Epithelial cell of prostate (primary cell): ENCODE measurements at regions not wholly inside any gene's neighbourhood (a gene's known extent, or its start where the extent isn't known, plus 50 kb on each side); places are given as distances from the start of the nearest gene placed in this dataset.
A peak's percentile ranks its signal among the peaks of the same experiment; 100 is the strongest.

Experiments used
- DNase-seq: peaks from one replicate; pipeline ENCODE4 v3.0.0-alpha.2; 2011; ENCODE audit warnings: low read depth, low spot score
- H3K27ac ChIP-seq: fragments of 450-650 bp; 2 replicates; pipeline ENCODE4 v1.5.1; 2017; ENCODE audit warnings: mild to moderate bottlenecking

DNA sequence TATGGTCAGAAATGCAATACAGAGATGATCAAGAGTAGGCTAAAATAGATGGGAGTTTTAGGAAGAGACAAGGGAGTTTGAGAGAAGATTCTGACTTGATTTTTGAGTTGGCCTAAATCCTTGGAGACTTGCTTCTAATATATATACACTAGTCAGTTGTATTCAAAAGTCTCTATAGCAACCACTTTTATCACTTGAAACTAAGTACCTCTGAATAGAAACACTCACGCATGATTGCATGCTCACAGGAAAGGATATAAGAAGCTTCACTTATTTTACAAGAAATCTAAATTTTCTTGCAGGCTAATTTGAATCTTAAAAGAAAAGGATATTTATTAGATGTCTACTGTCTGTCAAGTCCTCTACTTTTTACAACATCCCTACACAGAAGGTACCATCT lies 316.8 kb downstream of the SNAPC1 start:
- no peak for DNase-seq
- H3K27ac ChIP-seq: no peak overlapping the region

DNA sequence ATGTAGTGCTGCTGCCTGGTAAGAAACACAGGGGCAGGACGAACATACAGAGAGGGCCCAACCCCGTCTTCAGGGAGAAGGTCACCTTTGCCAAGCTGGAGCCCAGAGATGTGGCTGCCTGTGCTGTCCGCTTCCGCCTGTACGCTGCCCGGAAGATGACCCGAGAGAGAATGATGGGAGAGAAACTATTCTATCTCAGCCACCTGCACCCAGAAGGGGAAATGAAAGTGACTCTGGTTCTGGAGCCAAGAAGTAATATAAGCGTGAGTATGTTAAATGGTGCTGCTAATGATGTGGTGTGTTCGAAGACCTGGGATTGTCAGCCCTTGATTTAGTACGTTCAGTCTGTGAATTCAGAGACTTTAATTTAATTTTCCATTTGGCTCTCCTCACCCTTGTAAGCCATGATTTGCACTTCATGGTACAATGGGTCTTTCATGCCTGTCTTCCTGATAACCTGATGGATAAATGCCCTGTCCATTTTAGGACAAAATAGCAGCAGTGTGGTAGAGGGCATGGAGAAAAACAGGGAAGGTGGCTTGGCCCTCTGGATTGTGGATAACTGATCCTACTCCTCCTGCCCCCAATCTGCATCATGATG lies 318.9 kb downstream of the SNAPC1 start:
- H3K27ac ChIP-seq: no peak overlapping the region
- no peak for DNase-seq

DNA sequence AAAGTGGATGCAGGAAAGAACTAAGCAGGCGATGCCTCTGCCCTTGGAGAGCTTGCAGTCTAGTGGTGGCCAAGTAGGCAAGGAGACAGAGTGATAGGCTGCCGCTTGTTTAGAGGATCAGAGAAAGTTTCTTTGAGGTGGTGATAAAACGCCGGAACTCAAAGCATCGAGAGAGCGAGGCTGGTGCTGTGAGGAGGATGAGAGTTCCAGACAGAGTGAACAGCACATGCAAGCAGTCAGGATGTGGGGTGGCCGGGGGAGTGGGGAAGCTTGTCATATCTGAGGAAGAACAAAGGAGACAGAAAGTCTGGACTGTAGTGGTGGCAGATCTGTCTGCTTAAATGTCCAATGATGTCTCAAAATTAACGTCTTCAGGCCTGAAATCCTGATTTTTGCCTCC lies 319.7 kb downstream of the SNAPC1 start:
- DNase-seq: no peak
- no peak overlapping the region for H3K27ac ChIP-seq

DNA sequence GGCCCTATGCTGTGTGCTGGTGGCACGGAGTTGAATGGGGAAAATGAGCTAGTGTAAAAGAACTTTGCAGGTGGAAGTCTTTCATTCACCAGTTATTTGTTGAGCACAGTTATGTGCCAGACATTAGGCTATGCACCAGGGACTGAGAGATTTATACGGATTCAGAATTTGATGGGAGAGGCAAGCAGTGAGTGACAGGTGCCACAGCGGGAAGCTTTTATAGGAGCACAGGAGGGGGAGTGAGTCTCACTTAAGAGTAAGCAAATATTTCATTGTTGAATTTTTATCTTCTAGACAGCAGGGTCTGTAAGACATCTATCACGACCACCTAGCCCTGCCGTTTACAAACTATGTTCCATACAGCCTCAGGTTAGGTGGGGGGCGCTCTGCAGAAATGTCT lies 320.6 kb downstream of the SNAPC1 start:
- H3K27ac ChIP-seq: no peak overlapping the region
- no peak for DNase-seq

DNA sequence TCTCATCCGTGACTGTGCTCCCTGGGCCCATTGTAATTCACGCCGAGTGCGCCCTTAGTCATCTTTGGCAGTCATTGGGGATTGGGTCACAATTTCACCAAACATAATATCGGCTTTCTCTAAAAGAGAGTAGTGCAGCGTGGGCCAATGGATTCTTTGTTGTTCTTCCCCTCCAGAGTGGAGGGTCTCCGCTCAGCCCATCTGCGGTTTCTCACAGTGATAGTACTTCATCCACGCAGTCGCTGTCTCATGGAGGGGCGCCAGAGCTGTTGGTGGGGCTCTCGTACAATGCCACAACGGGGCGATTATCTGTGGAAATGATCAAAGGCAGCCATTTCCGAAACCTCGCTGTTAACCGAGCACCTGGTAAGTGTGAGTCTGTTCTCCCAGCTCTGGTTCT lies 321.8 kb downstream of the SNAPC1 start:
- DNase-seq: no peak
- no peak overlapping the region for H3K27ac ChIP-seq

DNA sequence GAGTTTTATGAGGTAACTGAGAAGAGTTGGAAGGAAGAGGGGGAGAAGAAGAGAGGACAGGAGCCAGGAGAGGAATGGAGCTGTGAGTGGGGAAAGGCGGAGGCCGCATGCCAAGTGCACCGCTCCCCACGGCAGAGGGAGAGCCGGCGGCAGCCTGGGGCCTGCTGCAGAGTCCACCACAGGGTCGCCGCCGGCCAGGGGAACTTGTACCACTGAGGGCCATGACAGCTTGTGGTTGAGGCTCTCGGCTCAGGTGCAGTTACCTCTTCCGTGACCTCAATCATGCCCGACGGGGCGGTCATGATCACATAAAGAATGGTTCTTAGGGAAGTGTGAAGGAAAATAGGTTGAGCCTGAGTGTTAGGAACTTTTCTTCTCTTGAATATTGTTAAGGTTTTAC lies 325.0 kb downstream of the SNAPC1 start:
- no peak overlapping the region for H3K27ac ChIP-seq
- no peak for DNase-seq

DNA sequence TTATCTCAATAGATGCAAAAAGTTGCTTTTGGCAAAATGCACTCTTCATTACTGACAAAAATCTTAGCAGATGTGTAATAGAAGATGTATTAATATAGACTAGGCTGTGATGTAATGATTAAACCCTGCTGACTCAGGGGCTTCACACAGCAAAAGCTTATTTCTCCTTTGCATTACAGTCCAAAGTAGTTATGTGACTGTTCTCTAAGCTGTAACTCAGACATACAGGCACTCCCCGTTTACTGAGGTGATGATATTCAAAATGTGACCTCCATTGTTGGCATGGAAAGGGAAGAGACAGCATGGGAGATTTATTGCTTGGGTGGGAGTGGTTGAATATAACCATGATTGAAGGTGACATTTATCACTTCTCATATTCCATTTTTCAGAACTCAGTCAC lies 331.5 kb downstream of the SNAPC1 start:
- H3K27ac ChIP-seq: no peak overlapping the region
- DNase-seq: no peak

GRCh38 chr14:62097072-62097471 lies 334.9 kb downstream of the SNAPC1 start:
- DNase-seq: no peak
- no peak overlapping the region for H3K27ac ChIP-seq

GRCh38 chr14:62097824-62098223 lies 335.6 kb downstream of the SNAPC1 start:
- DNase-seq: no peak
- H3K27ac ChIP-seq: no peak overlapping the region

DNA sequence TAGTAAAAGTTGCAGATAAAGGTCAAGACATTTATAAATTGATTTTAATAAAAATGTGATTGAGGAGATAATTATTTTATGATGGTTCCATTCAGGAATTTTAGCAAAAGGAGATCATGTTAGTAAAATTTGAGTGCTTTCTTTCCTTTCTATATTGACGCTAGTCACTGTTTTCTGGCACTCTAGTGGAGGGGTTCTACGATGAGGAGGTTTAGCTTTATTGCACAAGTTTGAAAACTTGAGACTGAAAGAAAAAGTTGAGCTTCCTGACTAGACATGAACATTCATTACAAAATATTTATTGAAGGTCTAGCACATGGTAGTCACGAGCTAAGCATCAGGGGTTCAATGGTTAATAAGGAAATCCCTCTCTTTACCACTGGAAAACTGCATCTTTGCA lies 336.1 kb downstream of the SNAPC1 start:
- no peak for DNase-seq
- no peak overlapping the region for H3K27ac ChIP-seq

DNA sequence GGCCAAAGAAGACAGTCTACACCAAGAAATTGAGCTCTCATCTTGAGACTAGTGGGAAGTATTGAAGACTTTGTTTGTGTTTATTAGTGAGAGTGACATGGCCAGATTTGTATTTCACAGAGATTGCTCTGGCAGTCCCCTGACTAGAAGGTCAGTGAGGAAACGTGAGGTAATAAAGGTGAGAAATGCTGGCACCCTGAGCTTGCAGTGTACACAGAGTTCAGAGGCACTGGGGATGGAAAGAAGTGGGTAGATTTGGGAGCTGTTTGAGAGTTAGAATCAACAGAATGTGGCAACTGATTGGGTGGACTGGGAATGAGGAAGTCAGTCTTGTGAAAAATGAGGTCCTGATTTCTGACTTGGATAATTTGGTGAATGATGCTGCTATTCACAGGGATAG lies 336.9 kb downstream of the SNAPC1 start:
- no peak overlapping the region for H3K27ac ChIP-seq

DNA sequence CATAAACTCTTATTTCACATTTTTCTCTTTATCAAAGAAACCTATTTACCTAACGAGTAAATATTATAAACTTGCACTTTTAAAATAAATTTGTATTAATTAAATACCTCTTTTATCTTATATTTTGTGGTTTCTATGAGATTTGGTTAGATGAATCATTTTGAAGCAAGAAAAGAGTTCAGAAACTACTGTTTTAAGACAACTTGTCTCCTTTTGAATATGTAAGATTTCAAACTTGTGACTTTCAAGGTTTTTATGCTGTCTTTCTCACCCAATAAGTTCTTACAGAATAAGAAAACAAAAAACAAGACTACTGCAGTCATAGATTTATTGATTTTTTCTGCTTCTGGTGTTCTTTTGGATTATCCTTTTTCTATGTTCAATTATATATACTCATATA lies 339.0 kb downstream of the SNAPC1 start:
- no peak for DNase-seq
- H3K27ac ChIP-seq: no peak overlapping the region

More for the DNA sequence above, 336.9 kb downstream of the SNAPC1 start:
- DNase-seq: no peak

- no peak for DNase-seq
- H3K27ac ChIP-seq: no peak overlapping the region
These were observed 339.6 kb downstream of the SNAPC1 start for GRCh38 chr14:62101673-62102348.

- no peak overlapping the region for H3K27ac ChIP-seq
- DNase-seq: no peak
These were observed 340.1 kb downstream of the SNAPC1 start for GRCh38 chr14:62102349-62102725.

DNA sequence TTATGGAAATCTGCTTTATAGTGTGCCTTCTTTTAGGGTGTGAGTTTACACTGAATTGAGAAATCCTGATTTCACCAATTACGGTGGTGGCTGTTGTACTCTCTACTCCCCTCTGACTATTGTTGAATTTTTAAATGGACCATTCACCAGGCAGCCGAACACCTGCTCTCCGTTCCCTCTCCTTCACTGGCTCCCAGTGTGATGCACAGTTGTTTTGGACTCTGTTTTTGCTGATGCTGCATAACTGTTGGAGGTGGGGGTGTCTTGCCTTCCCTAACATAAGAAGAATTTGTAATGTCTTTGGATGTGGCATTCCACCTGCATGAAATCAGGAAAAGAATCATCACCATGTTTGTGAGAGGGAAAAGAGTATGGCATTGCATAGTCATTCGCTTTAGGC lies 341.2 kb downstream of the SNAPC1 start:
- no peak for DNase-seq
- H3K27ac ChIP-seq: no peak overlapping the region

DNA sequence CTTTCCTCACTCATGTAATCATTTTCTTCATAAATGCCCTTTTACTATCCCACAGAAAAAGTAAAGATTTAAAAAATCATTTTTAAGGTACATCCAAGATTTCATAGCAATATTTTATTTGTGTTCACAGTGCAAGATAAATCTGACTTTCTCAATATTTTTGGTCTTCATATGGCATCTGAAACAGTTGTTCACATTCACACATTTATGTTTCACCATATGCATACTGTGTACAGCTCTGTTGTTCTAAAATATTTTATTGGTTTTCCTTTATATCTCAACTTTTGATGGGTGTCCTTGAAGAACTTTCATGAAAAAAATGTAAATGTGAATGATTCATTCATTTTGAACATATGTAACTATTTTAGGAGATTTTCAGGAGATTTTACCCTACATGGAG lies 348.7 kb downstream of the SNAPC1 start:
- H3K27ac ChIP-seq: no peak overlapping the region
- no peak for DNase-seq

- DNase-seq: peak; percentile 2
- no peak overlapping the region for H3K27ac ChIP-seq
These were observed 355.0 kb downstream of the SNAPC1 start for GRCh38 chr14:62117010-62117750.

DNA sequence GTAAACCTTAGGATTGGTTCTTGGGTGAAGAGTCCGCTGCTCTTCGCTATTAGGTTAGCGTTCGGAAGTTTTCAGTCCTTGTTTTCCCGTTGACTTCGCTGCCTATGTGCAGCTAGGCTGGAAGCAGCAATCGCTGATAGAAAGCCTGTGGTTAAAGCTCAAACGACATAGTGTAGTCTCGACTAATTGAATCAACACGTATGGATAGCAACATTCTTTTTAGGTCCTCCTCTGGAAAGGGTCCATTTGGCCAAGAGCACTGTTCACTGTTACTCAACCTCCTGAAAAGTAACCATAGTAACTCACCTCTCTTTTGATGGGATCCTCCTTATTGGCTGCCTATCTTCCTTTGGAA lies 355.5 kb downstream of the SNAPC1 start:
- no peak for DNase-seq
- no peak overlapping the region for H3K27ac ChIP-seq

- H3K27ac ChIP-seq: no peak overlapping the region
- no peak for DNase-seq
These were observed 356.2 kb downstream of the SNAPC1 start for GRCh38 chr14:62118461-62118860.

DNA sequence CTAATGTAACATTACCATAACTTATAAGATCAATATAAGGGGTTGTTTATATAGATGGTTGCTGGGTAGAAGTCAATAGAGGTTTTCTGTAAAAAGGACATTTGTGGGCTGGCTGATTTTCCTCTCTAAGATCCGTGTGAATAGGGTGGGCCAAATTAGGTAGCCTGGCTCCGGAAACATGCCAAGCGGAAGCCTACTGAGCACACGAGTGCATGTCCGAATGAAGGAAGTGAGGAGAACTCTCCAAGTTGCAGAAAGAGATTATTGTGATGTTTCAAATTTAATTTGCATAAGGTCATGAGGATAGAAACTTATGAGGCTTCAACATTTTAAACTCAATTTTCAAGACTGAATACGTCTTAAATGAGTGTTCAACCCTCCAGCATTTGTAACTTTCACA lies 356.7 kb downstream of the SNAPC1 start:
- no peak for DNase-seq
- no peak overlapping the region for H3K27ac ChIP-seq

DNA sequence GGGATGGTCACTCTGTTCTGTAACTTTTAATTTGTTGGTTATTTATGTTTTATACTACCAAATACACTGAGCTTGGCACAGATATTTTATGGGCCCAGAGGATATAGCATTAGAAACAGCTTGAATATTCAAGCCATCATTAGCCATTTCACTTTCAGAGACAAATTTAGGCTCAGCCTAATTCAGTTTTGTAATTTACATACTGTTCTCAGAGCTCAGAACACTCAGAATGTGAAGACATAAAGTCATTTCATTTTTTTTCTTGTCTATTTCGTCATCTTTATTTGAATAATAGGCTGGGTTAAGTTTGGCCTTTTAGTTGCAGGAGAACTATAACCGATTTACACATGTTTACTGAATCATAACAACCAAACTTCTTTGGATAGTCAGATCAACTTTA lies 361.7 kb downstream of the SNAPC1 start:
- DNase-seq: no peak
- no peak overlapping the region for H3K27ac ChIP-seq

DNA sequence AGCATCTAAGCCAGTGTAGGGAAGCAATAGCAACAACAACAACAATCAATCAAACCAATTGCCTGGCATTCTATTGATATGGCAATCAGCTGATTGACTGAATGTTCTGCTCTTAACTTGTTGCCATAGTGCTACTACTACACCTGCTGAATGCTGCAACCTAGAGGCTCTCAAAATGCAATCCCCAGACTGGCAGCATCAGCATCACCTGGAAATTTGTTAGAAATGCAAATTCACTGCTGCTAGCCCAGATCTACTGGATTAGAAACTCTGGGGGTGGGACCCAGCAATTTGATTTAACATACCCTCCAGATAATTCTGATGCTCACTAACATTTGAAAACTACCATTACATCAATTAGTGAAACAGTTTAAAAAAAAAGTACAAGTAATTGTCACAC lies 363.6 kb downstream of the SNAPC1 start:
- no peak for DNase-seq
- H3K27ac ChIP-seq: no peak overlapping the region
